Mesendoderm (in vitro differentiated cells): ENCODE measurements at regions not wholly inside any gene's neighbourhood (a gene's known extent, or its start where the extent isn't known, plus 50 kb on each side); places are given as distances from the start of the nearest gene placed in this dataset.
A peak's percentile ranks its signal among the peaks of the same experiment; 100 is the strongest.

Source experiments
- DNase-seq: peaks from one replicate; pipeline ENCODE4 v3.0.0; 2013
- H2AK5ac ChIP-seq: 2 replicates; pipeline ENCODE4 v1.6.1; 2013; ENCODE audit warnings: low read length, inconsistent platforms
- H2BK120ac ChIP-seq: 2 replicates; pipeline ENCODE4 v1.6.1; 2013; ENCODE audit warnings: low read depth, mild to moderate bottlenecking, low read length, moderate library complexity, mixed read lengths
- H2BK15ac ChIP-seq: replicated peaks from 2 replicates; pipeline ENCODE4 v1.6.1; 2013; ENCODE audit warnings: low read depth, mild to moderate bottlenecking, moderate library complexity
- H2BK5ac ChIP-seq: 2 replicates; pipeline ENCODE4 v1.6.1; 2013; ENCODE audit warnings: low read length, inconsistent platforms
- H3K18ac ChIP-seq: 2 replicates; pipeline ENCODE4 v1.6.1; 2013; ENCODE audit warnings: mild to moderate bottlenecking, low read length, mixed read lengths
- H3K23ac ChIP-seq: one replicate; pipeline ENCODE4 v1.6.1; 2013; ENCODE audit warnings: low read length
- H3K27ac ChIP-seq: 2 replicates; pipeline ENCODE4 v1.5.1; 2013; ENCODE audit warnings: low read depth, mild to moderate bottlenecking, inconsistent platforms, low read length, moderate library complexity
- H3K27me3 ChIP-seq: 2 replicates; pipeline ENCODE4 v1.6.1; 2013; ENCODE audit warnings: low read length, control low read depth, mild to moderate bottlenecking, inconsistent platforms; ENCODE audit not compliant: insufficient read depth, poor library complexity
- H3K36me3 ChIP-seq: 2 replicates; pipeline ENCODE4 v1.6.1; 2013; ENCODE audit warnings: low read length, inconsistent platforms; ENCODE audit not compliant: control insufficient read depth, insufficient read depth
- H3K4ac ChIP-seq: one replicate; pipeline ENCODE4 v1.6.1; 2013; ENCODE audit warnings: low read depth, mild to moderate bottlenecking, low read length, moderate library complexity
- H3K4me1 ChIP-seq: 2 replicates; pipeline ENCODE4 v1.6.1; 2013; ENCODE audit warnings: low read depth, low read length, inconsistent platforms; ENCODE audit not compliant: control insufficient read depth
- H3K4me2 ChIP-seq: 2 replicates; pipeline ENCODE4 v1.6.1; 2013; ENCODE audit warnings: low read length
- H3K4me3 ChIP-seq: 2 replicates; pipeline ENCODE4 v1.5.1; 2013; ENCODE audit warnings: mild to moderate bottlenecking, low read length
- H3K56ac ChIP-seq: one replicate; pipeline ENCODE4 v1.6.1; 2013; ENCODE audit warnings: low read length
- H3K79me1 ChIP-seq: 2 replicates; pipeline ENCODE4 v1.6.1; 2013; ENCODE audit warnings: low read length, inconsistent platforms
- H3K79me2 ChIP-seq: 2 replicates; pipeline ENCODE4 v1.6.1; 2013; ENCODE audit warnings: mild to moderate bottlenecking, low read length; ENCODE audit not compliant: control insufficient read depth, insufficient read depth
- H3K9ac ChIP-seq: 2 replicates; pipeline ENCODE4 v1.6.1; 2013; ENCODE audit warnings: low read length, inconsistent platforms
- H4K5ac ChIP-seq: one replicate; pipeline ENCODE4 v1.6.1; 2013; ENCODE audit warnings: low read length
- H4K8ac ChIP-seq: one replicate; pipeline ENCODE4 v1.6.1; 2013; ENCODE audit warnings: low read depth, mild to moderate bottlenecking, control low read depth, low read length, moderate library complexity
- WGBS: extraction: QIAGEN DNeasy Blood & Tissue Kit; methylation state at CpG from one replicate; pipeline ENCODE4 v1.1.7; 2013; ENCODE audit warnings: low lambda C conversion rate, missing lambda C conversion rate; ENCODE audit not compliant: insufficient coverage; ENCODE audit errors: extremely low coverage; 5-methylcytosine and 5-hydroxymethylcytosine counted together

DNA sequence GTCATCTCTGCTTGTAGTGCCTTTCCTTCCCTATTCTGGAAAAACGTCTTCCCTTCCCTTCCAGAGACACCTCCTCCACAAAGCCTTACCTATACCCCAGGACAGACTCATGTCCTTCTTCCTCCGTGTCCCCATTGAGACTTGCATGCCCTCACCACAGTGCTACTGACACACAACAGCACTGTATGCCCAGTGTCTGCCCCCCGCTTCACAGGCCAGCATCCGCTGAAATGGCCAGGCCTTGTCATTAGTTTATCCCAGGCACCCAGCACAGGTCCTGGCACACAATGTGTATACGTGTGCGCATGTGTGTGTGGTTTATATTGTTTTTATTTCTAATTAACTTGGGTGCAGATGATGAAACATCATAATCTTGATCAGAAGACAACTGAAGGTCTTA, 130.1 kb upstream of the CCL2 start:
- Histone ChIP-seq H3K4me1 (no peaks in the 10 kb centered on the region), H4K8ac (no peak overlapping the region), H3K56ac (no peak overlapping the region), H2BK5ac (no peak overlapping the region), H2BK15ac (no peak overlapping the region), H3K79me1 (no peaks in the 10 kb centered on the region), H3K4me2 (no peak overlapping the region), H3K4me3 (no peak overlapping the region), H4K5ac (no peak overlapping the region), H3K9ac (no peak overlapping the region), H3K36me3 (no peaks in the 10 kb centered on the region), H3K23ac (no peak overlapping the region), H3K18ac (no peak overlapping the region), H2AK5ac (no peak overlapping the region), H3K27ac (no peak overlapping the region), H3K79me2 (no peaks in the 10 kb centered on the region), H2BK120ac (no peak overlapping the region), H3K27me3 (no peaks in the 10 kb centered on the region), H3K4ac (no peak overlapping the region)
- DNase-seq: no peak
- WGBS: no CpG with 5 or more reads among the region's 6 CpGs

DNA sequence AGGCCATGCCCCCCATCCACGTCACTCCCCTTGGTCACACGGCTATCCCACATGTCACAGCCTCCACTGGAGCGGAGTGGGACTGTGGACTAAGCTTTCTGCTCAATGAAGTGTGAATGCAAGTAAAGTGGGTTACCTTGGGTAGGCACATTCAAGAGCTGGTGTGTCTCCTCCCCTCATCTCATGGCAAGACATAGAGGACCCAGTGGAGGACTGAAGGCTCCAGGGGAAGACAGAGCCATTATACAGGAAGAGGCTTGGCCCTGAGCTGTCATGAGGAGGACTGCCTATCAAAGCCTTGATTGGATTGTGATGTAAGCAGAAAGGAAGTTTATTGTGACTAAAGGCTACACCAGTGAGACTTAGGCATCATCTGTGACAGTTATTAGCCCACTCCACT, 129.2 kb upstream of the CCL2 start:
- H2BK120ac ChIP-seq: no peak overlapping the region
- H3K9ac ChIP-seq: no peak overlapping the region
- H2AK5ac ChIP-seq: no peak overlapping the region
- H3K4ac ChIP-seq: no peak overlapping the region
- no peak overlapping the region for H4K5ac ChIP-seq
- no peak overlapping the region for H3K4me3 ChIP-seq
- no peak overlapping the region for H3K4me2 ChIP-seq
- no peaks in the 10 kb centered on the region for H3K27me3 ChIP-seq
- no peak for DNase-seq
- H3K23ac ChIP-seq: no peak overlapping the region
- H2BK15ac ChIP-seq: no peak overlapping the region
- H2BK5ac ChIP-seq: no peak overlapping the region
- H3K4me1 ChIP-seq: no peaks in the 10 kb centered on the region
- no peaks in the 10 kb centered on the region for H3K36me3 ChIP-seq
- no CpG with 5 or more reads among the region's 3 CpGs for WGBS
- no peak overlapping the region for H3K27ac ChIP-seq
- no peak overlapping the region for H3K18ac ChIP-seq
- H3K79me1 ChIP-seq: no peaks in the 10 kb centered on the region
- H4K8ac ChIP-seq: no peak overlapping the region
- H3K56ac ChIP-seq: no peak overlapping the region
- H3K79me2 ChIP-seq: no peaks in the 10 kb centered on the region

DNA sequence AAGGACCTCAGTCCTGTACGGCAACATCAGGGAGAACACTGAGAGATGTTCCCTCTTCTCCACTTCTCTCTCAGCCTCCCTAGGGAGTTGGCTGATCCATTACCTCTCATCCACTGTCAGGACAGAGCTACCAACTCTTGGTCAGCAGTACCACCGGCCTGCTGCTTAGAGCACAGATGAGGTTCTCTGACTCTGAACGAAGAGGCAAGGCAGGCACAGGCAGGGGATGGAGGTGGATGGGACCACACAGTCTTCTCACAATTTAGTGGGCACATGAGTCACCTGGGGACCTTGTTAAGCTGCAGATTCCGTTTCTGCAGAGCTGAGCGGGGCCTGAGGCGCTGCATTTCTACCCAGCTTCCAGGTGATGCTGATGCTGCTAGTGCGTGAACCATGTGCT, 128.6 kb upstream of the CCL2 start:
- H3K27ac ChIP-seq: no peak overlapping the region
- peak overlapping the region; percentile 19 for H3K56ac ChIP-seq
- H3K23ac ChIP-seq: no peak overlapping the region
- H4K8ac ChIP-seq: no peak overlapping the region
- WGBS: no CpG with 5 or more reads among the region's 7 CpGs
- no peak overlapping the region for H3K9ac ChIP-seq
- H3K79me2 ChIP-seq: no peaks in the 10 kb centered on the region
- H4K5ac ChIP-seq: no peak overlapping the region
- H3K4me3 ChIP-seq: no peak overlapping the region
- no peaks in the 10 kb centered on the region for H3K4me1 ChIP-seq
- H2AK5ac ChIP-seq: no peak overlapping the region
- no peak overlapping the region for H3K4ac ChIP-seq
- DNase-seq: no peak
- no peaks in the 10 kb centered on the region for H3K27me3 ChIP-seq
- no peaks in the 10 kb centered on the region for H3K36me3 ChIP-seq
- H3K18ac ChIP-seq: no peak overlapping the region
- H2BK15ac ChIP-seq: no peak overlapping the region
- no peak overlapping the region for H2BK120ac ChIP-seq
- no peaks in the 10 kb centered on the region for H3K79me1 ChIP-seq
- H3K4me2 ChIP-seq: no peak overlapping the region
- H2BK5ac ChIP-seq: no peak overlapping the region

DNA sequence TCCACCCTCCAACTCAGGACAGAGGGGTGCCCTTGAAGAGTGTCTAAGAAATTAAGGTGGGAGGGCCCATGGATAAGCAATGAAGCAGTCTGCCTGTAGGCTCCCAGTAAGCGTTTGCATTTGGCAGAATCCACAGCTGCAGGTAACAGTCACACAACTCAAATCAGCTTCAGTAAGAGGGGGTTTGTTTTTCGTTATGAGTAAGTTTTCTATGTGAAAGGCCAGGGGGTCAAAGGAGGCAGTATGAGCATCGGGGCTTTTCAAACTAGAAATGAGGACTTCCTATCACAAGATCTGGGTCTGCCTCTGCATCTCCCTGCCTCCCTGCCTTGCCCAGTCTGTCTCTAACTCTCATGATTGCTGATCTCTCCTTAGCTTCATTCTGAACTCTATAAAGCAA, 128.1 kb upstream of the CCL2 start:
- no peaks in the 10 kb centered on the region for H3K27me3 ChIP-seq
- DNase-seq: no peak
- no peak overlapping the region for H3K4me2 ChIP-seq

DNA sequence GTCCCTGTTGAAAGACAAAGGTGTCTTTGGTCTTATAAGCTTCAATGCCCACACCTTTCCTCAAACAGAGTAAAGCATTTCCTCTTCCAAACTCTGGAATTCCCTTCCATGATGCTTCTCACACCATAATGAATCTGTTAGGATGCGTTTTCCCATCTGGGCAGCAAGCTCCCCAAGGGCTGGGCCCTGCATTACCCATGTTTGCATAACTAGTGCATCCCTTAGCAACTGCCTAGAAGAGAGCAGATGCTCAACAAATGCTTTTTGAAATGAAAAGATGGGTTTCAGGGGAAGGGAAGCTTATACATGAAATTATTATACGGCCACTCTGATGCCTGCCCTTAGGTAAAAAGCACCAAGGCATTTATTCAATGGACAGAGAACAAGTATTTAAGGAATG, 124.5 kb upstream of the CCL2 start:
- H3K56ac ChIP-seq: no peak overlapping the region
- no peak overlapping the region for H3K18ac ChIP-seq
- no peak for DNase-seq
- H3K4me1 ChIP-seq: peaks cover 4% of the 10 kb centered on the region
- WGBS: no CpG with 5 or more reads among the region's 2 CpGs
- H3K27ac ChIP-seq: no peak overlapping the region
- no peak overlapping the region for H3K4ac ChIP-seq
- H2BK5ac ChIP-seq: no peak overlapping the region
- H3K79me2 ChIP-seq: no peaks in the 10 kb centered on the region
- no peak overlapping the region for H3K4me2 ChIP-seq
- H2BK120ac ChIP-seq: no peak overlapping the region
- no peak overlapping the region for H2BK15ac ChIP-seq
- no peaks in the 10 kb centered on the region for H3K79me1 ChIP-seq
- no peaks in the 10 kb centered on the region for H3K36me3 ChIP-seq
- no peak overlapping the region for H3K23ac ChIP-seq
- H2AK5ac ChIP-seq: no peak overlapping the region
- no peak overlapping the region for H4K5ac ChIP-seq
- H3K4me3 ChIP-seq: no peak overlapping the region
- H3K27me3 ChIP-seq: no peaks in the 10 kb centered on the region
- H4K8ac ChIP-seq: no peak overlapping the region
- no peak overlapping the region for H3K9ac ChIP-seq

More for the DNA sequence above, 128.1 kb upstream of the CCL2 start:
- Histone ChIP-seq H2BK15ac (no peak overlapping the region), H3K4ac (no peak overlapping the region), H3K4me1 (no peaks in the 10 kb centered on the region), H3K4me3 (no peak overlapping the region), H3K79me2 (no peaks in the 10 kb centered on the region), H3K27ac (no peak overlapping the region), H3K9ac (no peak overlapping the region), H2AK5ac (no peak overlapping the region), H2BK120ac (no peak overlapping the region), H3K23ac (no peak overlapping the region), H3K79me1 (no peaks in the 10 kb centered on the region), H4K8ac (no peak overlapping the region), H3K36me3 (no peaks in the 10 kb centered on the region), H4K5ac (no peak overlapping the region), H2BK5ac (no peak overlapping the region), H3K18ac (no peak overlapping the region), H3K56ac (no peak overlapping the region)
- WGBS: no CpG with 5 or more reads among the region's 3 CpGs

DNA sequence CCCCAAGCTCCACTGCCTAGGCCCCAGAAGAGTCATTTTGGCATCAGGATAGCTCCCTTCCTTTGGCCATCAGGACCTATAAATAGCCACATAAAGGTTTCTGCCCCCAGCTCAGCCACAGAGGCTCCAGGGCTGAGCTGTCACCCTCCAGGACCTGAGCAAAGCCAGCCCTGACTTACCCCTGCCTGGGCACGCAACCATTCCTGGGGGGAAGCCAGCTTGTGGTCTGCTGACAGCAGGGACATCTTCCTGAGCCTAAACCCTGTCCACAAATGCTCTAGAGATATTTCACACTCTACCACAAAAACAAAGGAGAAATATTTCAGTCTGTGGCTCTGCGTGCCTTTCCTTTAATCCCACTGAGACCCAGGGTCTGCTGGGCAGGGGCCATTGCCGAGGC, 123.7 kb upstream of the CCL2 start:
- no peaks in the 10 kb centered on the region for H3K36me3 ChIP-seq
- no peaks in the 10 kb centered on the region for H3K79me1 ChIP-seq
- H3K27ac ChIP-seq: no peak overlapping the region
- no peak overlapping the region for H3K23ac ChIP-seq
- H3K79me2 ChIP-seq: no peaks in the 10 kb centered on the region
- no peaks in the 10 kb centered on the region for H3K27me3 ChIP-seq
- H3K9ac ChIP-seq: no peak overlapping the region
- no peak overlapping the region for H3K4ac ChIP-seq
- H3K4me1 ChIP-seq: peaks cover 5% of the 10 kb centered on the region
- H3K56ac ChIP-seq: no peak overlapping the region
- H4K8ac ChIP-seq: no peak overlapping the region
- no CpG with 5 or more reads among the region's 3 CpGs for WGBS
- H4K5ac ChIP-seq: no peak overlapping the region
- H2BK5ac ChIP-seq: no peak overlapping the region
- H2AK5ac ChIP-seq: no peak overlapping the region
- H2BK120ac ChIP-seq: no peak overlapping the region
- H3K18ac ChIP-seq: no peak overlapping the region
- no peak for DNase-seq
- no peak overlapping the region for H3K4me3 ChIP-seq
- no peak overlapping the region for H3K4me2 ChIP-seq
- no peak overlapping the region for H2BK15ac ChIP-seq
